Sciatic nerve (tissue), 2 donors: ENCODE measurements at regions not wholly inside any gene's neighbourhood (a gene's known extent, or its start where the extent isn't known, plus 50 kb on each side); places are given as distances from the start of the nearest gene placed in this dataset.
"Not testable (repeated sequence)": the region's sequence is repeated elsewhere in the genome, so short reads cannot be mapped to it uniquely, and the experiment has no call there.

ENCODE experiments used
- ATAC-seq: fragments of 200-7000 bp; cut with Tn5 transposase; one replicate; pipeline ENCODE4 v1.9.1; 2020; ENCODE audit warnings: mild to moderate bottlenecking, moderate library complexity
- DNase-seq: peaks from one replicate; pipeline ENCODE4 v3.0.0-alpha.2; 2020; ENCODE audit warnings: low spot score
- intact Hi-C: fragments of 100-400 bp; cut with DNase I; formaldehyde crosslinking; loops from one replicate; pipeline ENCODE4 v1.14.2; 2022
- donor health status: DM: no; HTN: no; CAD: no.
- donor health status: DM: no; HTN: no; CAD: no.

GRCh38 chr5:13640270-13640669, 304.2 kb downstream of the DNAH5 start:
- DNase-seq (no peak), ATAC-seq (no peak)
- intact Hi-C loops: no loop called here

- no peak for ATAC-seq
- intact Hi-C loops: no loop called here
- no peak for DNase-seq
Measured at GRCh38 chr5:13632676-13633075, 311.8 kb downstream of the DNAH5 start.

- ATAC-seq (no peak), DNase-seq (no peak)
- intact Hi-C loops: no loop called here
Measured at GRCh38 chr5:13629218-13629617, 315.3 kb downstream of the DNAH5 start.

GRCh38 chr5:13627673-13628454, 316.6 kb downstream of the DNAH5 start:
- intact Hi-C loops: no loop called here
- DNase-seq (no peak), ATAC-seq (no peak)

GRCh38 chr5:13625616-13626198, 318.8 kb downstream of the DNAH5 start:
- no peak for DNase-seq
- ATAC-seq: no peak
- intact Hi-C loops: no loop called here

GRCh38 chr5:13624283-13625074, 320.0 kb downstream of the DNAH5 start:
- intact Hi-C loops: no loop called here
- ATAC-seq (no peak), DNase-seq (no peak)

GRCh38 chr5:13613621-13614020, 330.9 kb downstream of the DNAH5 start:
- DNase-seq (no peak), ATAC-seq (no peak)
- intact Hi-C loops: no loop called here

GRCh38 chr5:13611604-13612003, 332.9 kb downstream of the DNAH5 start:
- ATAC-seq (no peak), DNase-seq (no peak)
- intact Hi-C loops: no loop called here

- intact Hi-C loops: no loop called here
- no peak for ATAC-seq
- DNase-seq: no peak
Measured at GRCh38 chr5:13609504-13609903, 335.0 kb downstream of the DNAH5 start.

GRCh38 chr5:13606051-13606450, 338.4 kb downstream of the DNAH5 start:
- DNase-seq (no peak), ATAC-seq (no peak)
- intact Hi-C loops: no loop called here

GRCh38 chr5:13601112-13601511, 343.4 kb downstream of the DNAH5 start:
- no peak for ATAC-seq
- intact Hi-C loops: no loop called here
- no peak for DNase-seq

GRCh38 chr5:13595978-13596377, 348.5 kb downstream of the DNAH5 start:
- DNase-seq: no peak
- intact Hi-C loops: no loop called here
- peak; percentile 32 for ATAC-seq

GRCh38 chr5:13591621-13592020, 352.9 kb downstream of the DNAH5 start:
- intact Hi-C loops: no loop called here
- DNase-seq (no peak), ATAC-seq (no peak)

- DNase-seq: no peak
- ATAC-seq: no peak
- intact Hi-C loops: no loop called here
Measured at GRCh38 chr5:13585324-13585723, 359.2 kb downstream of the DNAH5 start.

- intact Hi-C loops: no loop called here
- no peak for ATAC-seq
- no peak for DNase-seq
Measured at GRCh38 chr5:13581914-13582313, 362.6 kb downstream of the DNAH5 start.

- DNase-seq: no peak
- intact Hi-C loops: no loop called here
- ATAC-seq: no peak
Measured at GRCh38 chr5:13581132-13581531, 363.4 kb downstream of the DNAH5 start.

GRCh38 chr5:13580058-13580457, 364.4 kb downstream of the DNAH5 start:
- DNase-seq: no peak
- no peak for ATAC-seq
- intact Hi-C loops: no loop called here

- DNase-seq, ATAC-seq, intact Hi-C loops: not testable (repeated sequence)
Measured at GRCh38 chr5:13579091-13579490, 365.4 kb downstream of the DNAH5 start.

- DNase-seq, ATAC-seq, intact Hi-C loops: not testable (repeated sequence)
Measured at GRCh38 chr5:13578311-13579039, 366.0 kb downstream of the DNAH5 start.
